ENCODE measurements at regions not wholly inside any gene's neighbourhood (a gene's known extent, or its start where the extent isn't known, plus 50 kb on each side); places are given as distances from the start of the nearest gene placed in this dataset.

DNA sequence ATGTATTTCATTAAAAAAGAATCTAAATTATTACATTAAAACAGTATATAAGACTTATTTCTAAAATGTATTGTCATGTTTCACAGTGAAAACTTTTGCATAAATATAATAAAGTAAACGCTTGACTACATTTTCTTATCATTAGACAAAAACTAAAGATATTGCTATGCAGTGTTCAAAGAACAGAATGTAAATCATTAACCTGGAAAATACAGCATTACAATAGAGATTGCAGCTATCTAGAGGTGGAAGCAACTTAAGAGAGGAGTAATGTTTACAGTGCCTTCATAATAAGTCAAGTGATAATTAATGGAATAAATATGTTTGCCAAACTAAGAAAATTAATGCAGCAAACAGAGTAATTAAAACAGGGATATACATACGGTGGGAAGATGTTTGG, 940.9 kb downstream of the FSTL5 start:
- no peak for TF ChIP-seq CTCF (IDR thresholded peaks at IDR 0.05; ENCODE audit: poor library complexity)
- no peak for TF ChIP-seq EZH2phosphoT487 (IDR thresholded peaks at IDR 0.05; ENCODE audit: low read depth, severe bottlenecking, unreplicated experiment)
- TF ChIP-seq EZH2 (IDR thresholded peaks at IDR 0.05; ENCODE audit: borderline replicate concordance) = no peak
- Histone ChIP-seq H3K4me1 (ENCODE audit: insufficient read depth) (no peaks in the 10 kb centered on the region), H4K20me1 (ENCODE audit: insufficient read depth, poor library complexity, severe bottlenecking) (no peaks in the 10 kb centered on the region), H3K27ac (no peak overlapping the region), H3K9me3 (ENCODE audit: low read depth) (no peaks in the 10 kb centered on the region), H2AFZ (no peak overlapping the region), H3K27me3 (no peaks in the 10 kb centered on the region), H3K9me2 (replicated peaks; ENCODE audit: insufficient read depth) (no peaks in the 10 kb centered on the region), H3K36me3 (replicated peaks; ENCODE audit: insufficient read depth, low read depth) (no peaks in the 10 kb centered on the region), H3K79me2 (no peaks in the 10 kb centered on the region), H3K4me3 (no peak overlapping the region), H3K4me2 (no peak overlapping the region)
- WGBS (ENCODE audit: low lambda C conversion rate, missing lambda C conversion rate) = 60% methylated on average over 2 of the region's 2 CpGs
- no peak for DNase-seq (ENCODE audit: low spot score)

DNA sequence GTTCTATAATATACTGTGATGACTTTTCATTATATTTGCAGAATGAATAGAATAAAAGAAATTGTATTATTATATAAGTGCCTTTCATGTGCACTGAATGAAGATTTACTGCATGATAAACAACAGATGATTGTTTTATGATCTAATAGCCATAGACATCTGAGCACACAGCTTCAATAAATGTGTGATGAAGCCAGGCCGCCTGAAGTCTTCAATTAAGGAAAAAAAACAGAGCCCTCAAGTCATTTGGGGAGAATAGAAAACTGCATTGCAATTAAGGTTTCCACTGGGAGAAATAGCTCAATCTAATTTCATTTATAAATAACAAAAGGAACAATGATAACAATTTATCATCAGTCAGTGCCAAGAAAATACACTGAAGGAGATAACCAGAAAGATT, 955.2 kb downstream of the FSTL5 start:
- WGBS (ENCODE audit: low lambda C conversion rate, missing lambda C conversion rate) = 53% methylated on average over 1 of the region's 1 CpG
- Histone ChIP-seq H3K4me2 (no peak overlapping the region), H3K4me1 (ENCODE audit: insufficient read depth) (no peaks in the 10 kb centered on the region), H3K9me3 (ENCODE audit: low read depth) (no peaks in the 10 kb centered on the region), H3K79me2 (no peaks in the 10 kb centered on the region), H3K4me3 (no peak overlapping the region), H2AFZ (no peak overlapping the region), H3K27me3 (no peaks in the 10 kb centered on the region), H3K36me3 (replicated peaks; ENCODE audit: insufficient read depth, low read depth) (no peaks in the 10 kb centered on the region), H3K27ac (no peak overlapping the region), H4K20me1 (ENCODE audit: insufficient read depth, poor library complexity, severe bottlenecking) (no peaks in the 10 kb centered on the region), H3K9me2 (replicated peaks; ENCODE audit: insufficient read depth) (no peaks in the 10 kb centered on the region)
- DNase-seq (ENCODE audit: low spot score) = no peak
- TF ChIP-seq CTCF (IDR thresholded peaks at IDR 0.05; ENCODE audit: poor library complexity) (no peak), EZH2phosphoT487 (IDR thresholded peaks at IDR 0.05; ENCODE audit: low read depth, severe bottlenecking, unreplicated experiment) (no peak), EZH2 (IDR thresholded peaks at IDR 0.05; ENCODE audit: borderline replicate concordance) (no peak)

GRCh38 chr4:161206528-161207080, 957.2 kb downstream of the FSTL5 start:
- Histone ChIP-seq H3K9me3 (ENCODE audit: low read depth) (no peaks in the 10 kb centered on the region), H3K4me1 (ENCODE audit: insufficient read depth) (no peaks in the 10 kb centered on the region), H3K4me2 (no peak overlapping the region), H3K27me3 (no peaks in the 10 kb centered on the region), H3K9me2 (replicated peaks; ENCODE audit: insufficient read depth) (no peaks in the 10 kb centered on the region), H4K20me1 (ENCODE audit: insufficient read depth, poor library complexity, severe bottlenecking) (no peaks in the 10 kb centered on the region), H2AFZ (no peak overlapping the region), H3K27ac (no peak overlapping the region), H3K79me2 (no peaks in the 10 kb centered on the region), H3K36me3 (replicated peaks; ENCODE audit: insufficient read depth, low read depth) (no peaks in the 10 kb centered on the region), H3K4me3 (no peak overlapping the region)
- TF ChIP-seq EZH2 (IDR thresholded peaks at IDR 0.05; ENCODE audit: borderline replicate concordance) = no peak
- no peak for TF ChIP-seq EZH2phosphoT487 (IDR thresholded peaks at IDR 0.05; ENCODE audit: low read depth, severe bottlenecking, unreplicated experiment)
- no peak for TF ChIP-seq CTCF (IDR thresholded peaks at IDR 0.05; ENCODE audit: poor library complexity)
- DNase-seq (ENCODE audit: low spot score) = no peak
- WGBS (ENCODE audit: low lambda C conversion rate, missing lambda C conversion rate) = 79% methylated on average over 2 of the region's 2 CpGs

- H4K20me1 ChIP-seq (ENCODE audit: insufficient read depth, poor library complexity, severe bottlenecking) = no peaks in the 10 kb centered on the region
- no peak overlapping the region for H2AFZ ChIP-seq
- H3K36me3 ChIP-seq (replicated peaks; ENCODE audit: insufficient read depth, low read depth) = no peaks in the 10 kb centered on the region
- H3K4me3 ChIP-seq = no peak overlapping the region
- TF ChIP-seq EZH2 (IDR thresholded peaks at IDR 0.05; ENCODE audit: borderline replicate concordance) = no peak
- no peak for TF ChIP-seq CTCF (IDR thresholded peaks at IDR 0.05; ENCODE audit: poor library complexity)
- TF ChIP-seq EZH2phosphoT487 (IDR thresholded peaks at IDR 0.05; ENCODE audit: low read depth, severe bottlenecking, unreplicated experiment) = no peak
- H3K27ac ChIP-seq = no peak overlapping the region
- no peaks in the 10 kb centered on the region for H3K9me3 ChIP-seq (ENCODE audit: low read depth)
- H3K4me2 ChIP-seq = no peak overlapping the region
- H3K79me2 ChIP-seq = no peaks in the 10 kb centered on the region
- no peaks in the 10 kb centered on the region for H3K4me1 ChIP-seq (ENCODE audit: insufficient read depth)
- no peak for DNase-seq (ENCODE audit: low spot score)
- no peaks in the 10 kb centered on the region for H3K9me2 ChIP-seq (replicated peaks; ENCODE audit: insufficient read depth)
- no peaks in the 10 kb centered on the region for H3K27me3 ChIP-seq
- 89% methylated on average over 3 of the region's 3 CpGs for WGBS (ENCODE audit: low lambda C conversion rate, missing lambda C conversion rate)
Observed at GRCh38 chr4:161203865-161204264, 959.9 kb downstream of the FSTL5 start.
